Ishikawa (cell line): ENCODE measurements at regions not wholly inside any gene's neighbourhood (a gene's known extent, or its start where the extent isn't known, plus 50 kb on each side); places are given as distances from the start of the nearest gene placed in this dataset.
A peak's percentile ranks its signal among the peaks of the same experiment; 100 is the strongest.

Source experiments
- CEBPB ChIP-seq: IDR thresholded peaks from 2 replicates; pipeline ENCODE4 v1.6.1; 2012
- CREB1 ChIP-seq: IDR thresholded peaks from 2 replicates; pipeline ENCODE4 v1.6.1; 2012; ENCODE audit warnings: low read depth
- EGR1 ChIP-seq: IDR thresholded peaks from 2 replicates; pipeline ENCODE4 v1.6.1; 2012
- EP300 ChIP-seq: IDR thresholded peaks from 2 replicates; pipeline ENCODE4 v1.6.1; 2012; ENCODE audit warnings: borderline replicate concordance
- FOXM1 ChIP-seq: IDR thresholded peaks from 2 replicates; pipeline ENCODE4 v1.6.1; 2012; ENCODE audit warnings: low read depth, borderline replicate concordance
- NFIC ChIP-seq: IDR thresholded peaks from 2 replicates; pipeline ENCODE4 v1.6.1; 2012
- RAD21 ChIP-seq: IDR thresholded peaks from 2 replicates; pipeline ENCODE4 v1.6.1; 2012; ENCODE audit warnings: low read depth
- TAF1 ChIP-seq: IDR thresholded peaks from 2 replicates; pipeline ENCODE4 v1.6.1; 2012; ENCODE audit warnings: low read depth, mild to moderate bottlenecking
- TCF12 ChIP-seq: IDR thresholded peaks from 2 replicates; pipeline ENCODE4 v1.6.1; 2012; ENCODE audit warnings: low read depth
- TEAD4 ChIP-seq: IDR thresholded peaks from 2 replicates; pipeline ENCODE4 v1.6.1; 2012
- YY1 ChIP-seq: IDR thresholded peaks from 2 replicates; pipeline ENCODE4 v1.6.1; 2012; ENCODE audit warnings: low read depth
- ZBTB7A ChIP-seq: IDR thresholded peaks from 2 replicates; pipeline ENCODE4 v1.6.1; 2012; ENCODE audit warnings: low read depth
- TF ChIP-seq, protein P1 (sequence below): IDR thresholded peaks from 2 replicates; pipeline ENCODE4 v1.6.1; 2012
- TF ChIP-seq, protein P2 (sequence below): IDR thresholded peaks from 2 replicates; pipeline ENCODE4 v1.6.1; 2012; ENCODE audit warnings: low read depth, mild to moderate bottlenecking
- TF ChIP-seq, protein P3 (sequence below): IDR thresholded peaks from 2 replicates; pipeline ENCODE4 v1.6.1; 2012

DNA sequence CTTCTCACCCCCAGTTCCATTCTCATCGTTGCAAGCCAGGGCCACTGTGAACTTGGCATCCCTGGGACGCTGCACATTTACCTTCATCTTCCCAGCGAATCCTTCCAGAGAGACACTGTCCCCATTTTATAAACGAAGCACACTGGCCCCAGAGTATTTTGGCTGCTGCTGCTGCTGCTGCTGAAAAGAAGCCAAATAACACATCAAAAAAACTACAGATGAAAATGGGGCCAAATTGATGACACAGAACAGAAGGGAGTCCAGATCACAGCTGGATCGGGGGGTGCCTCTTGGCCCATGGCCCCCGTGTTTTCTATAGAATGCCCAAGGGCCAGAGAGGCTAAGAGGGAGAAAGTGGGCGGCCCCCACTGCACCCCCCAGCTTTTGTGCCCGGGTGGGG lies 221.0 kb upstream of the IGF1R start:
- TF ChIP-seq, protein P1, sequence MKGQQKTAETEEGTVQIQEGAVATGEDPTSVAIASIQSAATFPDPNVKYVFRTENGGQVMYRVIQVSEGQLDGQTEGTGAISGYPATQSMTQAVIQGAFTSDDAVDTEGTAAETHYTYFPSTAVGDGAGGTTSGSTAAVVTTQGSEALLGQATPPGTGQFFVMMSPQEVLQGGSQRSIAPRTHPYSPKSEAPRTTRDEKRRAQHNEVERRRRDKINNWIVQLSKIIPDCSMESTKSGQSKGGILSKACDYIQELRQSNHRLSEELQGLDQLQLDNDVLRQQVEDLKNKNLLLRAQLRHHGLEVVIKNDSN, result no peak
- TF ChIP-seq, protein P2, sequence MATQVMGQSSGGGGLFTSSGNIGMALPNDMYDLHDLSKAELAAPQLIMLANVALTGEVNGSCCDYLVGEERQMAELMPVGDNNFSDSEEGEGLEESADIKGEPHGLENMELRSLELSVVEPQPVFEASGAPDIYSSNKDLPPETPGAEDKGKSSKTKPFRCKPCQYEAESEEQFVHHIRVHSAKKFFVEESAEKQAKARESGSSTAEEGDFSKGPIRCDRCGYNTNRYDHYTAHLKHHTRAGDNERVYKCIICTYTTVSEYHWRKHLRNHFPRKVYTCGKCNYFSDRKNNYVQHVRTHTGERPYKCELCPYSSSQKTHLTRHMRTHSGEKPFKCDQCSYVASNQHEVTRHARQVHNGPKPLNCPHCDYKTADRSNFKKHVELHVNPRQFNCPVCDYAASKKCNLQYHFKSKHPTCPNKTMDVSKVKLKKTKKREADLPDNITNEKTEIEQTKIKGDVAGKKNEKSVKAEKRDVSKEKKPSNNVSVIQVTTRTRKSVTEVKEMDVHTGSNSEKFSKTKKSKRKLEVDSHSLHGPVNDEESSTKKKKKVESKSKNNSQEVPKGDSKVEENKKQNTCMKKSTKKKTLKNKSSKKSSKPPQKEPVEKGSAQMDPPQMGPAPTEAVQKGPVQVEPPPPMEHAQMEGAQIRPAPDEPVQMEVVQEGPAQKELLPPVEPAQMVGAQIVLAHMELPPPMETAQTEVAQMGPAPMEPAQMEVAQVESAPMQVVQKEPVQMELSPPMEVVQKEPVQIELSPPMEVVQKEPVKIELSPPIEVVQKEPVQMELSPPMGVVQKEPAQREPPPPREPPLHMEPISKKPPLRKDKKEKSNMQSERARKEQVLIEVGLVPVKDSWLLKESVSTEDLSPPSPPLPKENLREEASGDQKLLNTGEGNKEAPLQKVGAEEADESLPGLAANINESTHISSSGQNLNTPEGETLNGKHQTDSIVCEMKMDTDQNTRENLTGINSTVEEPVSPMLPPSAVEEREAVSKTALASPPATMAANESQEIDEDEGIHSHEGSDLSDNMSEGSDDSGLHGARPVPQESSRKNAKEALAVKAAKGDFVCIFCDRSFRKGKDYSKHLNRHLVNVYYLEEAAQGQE, result no peak
- no peak for TF ChIP-seq CEBPB
- TF ChIP-seq NFIC, result no peak
- no peak for TF ChIP-seq YY1
- TF ChIP-seq ZBTB7A, result no peak
- no peak for TF ChIP-seq TEAD4
- no peak for TF ChIP-seq TCF12
- no peak for TF ChIP-seq EGR1
- TF ChIP-seq EP300, result no peak
- no peak for TF ChIP-seq TAF1
- no peak for TF ChIP-seq CREB1
- TF ChIP-seq FOXM1, result no peak
- TF ChIP-seq RAD21, result no peak
- TF ChIP-seq, protein P3, sequence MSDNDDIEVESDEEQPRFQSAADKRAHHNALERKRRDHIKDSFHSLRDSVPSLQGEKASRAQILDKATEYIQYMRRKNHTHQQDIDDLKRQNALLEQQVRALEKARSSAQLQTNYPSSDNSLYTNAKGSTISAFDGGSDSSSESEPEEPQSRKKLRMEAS, result no peak

DNA sequence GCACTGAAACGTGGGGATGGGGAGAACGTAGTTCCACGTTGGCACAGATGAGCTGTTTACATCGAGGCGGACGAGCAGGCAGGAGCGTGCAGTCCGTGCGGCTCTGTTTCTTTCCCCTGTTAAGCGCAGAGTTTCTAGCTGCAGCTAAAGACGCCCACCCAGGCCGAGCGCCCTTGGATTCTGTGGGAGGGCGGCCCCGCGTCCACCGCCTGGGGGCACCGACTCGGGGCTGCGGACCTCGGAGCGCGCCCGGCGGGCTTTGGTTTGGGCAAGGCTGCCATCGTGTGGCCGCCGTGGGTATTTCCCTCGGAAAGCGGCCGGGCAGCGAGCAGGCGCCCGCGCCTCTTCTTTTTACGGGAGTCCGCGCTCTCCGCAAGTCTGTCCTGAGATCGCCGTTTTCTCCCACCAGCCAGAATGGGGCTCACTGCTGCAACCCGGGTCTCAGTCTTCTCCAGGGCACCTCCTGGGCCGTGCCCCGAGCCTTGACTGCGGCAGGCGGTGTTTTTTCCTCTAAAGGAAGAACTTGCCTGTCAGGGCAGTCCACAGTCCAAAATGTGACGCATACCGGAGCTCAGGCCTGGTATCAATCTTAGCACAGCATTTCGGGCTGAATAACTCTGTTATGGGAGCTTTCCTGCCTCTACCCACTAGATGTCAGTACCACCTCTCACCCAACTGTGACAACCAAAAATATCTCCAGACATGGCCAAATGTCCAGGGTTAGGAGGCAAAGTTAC lies 219.9 kb upstream of the IGF1R start:
- TF ChIP-seq, protein P1, result no peak
- TF ChIP-seq TEAD4 (no peak), RAD21 (peak; percentile 57)
- TF ChIP-seq, protein P3, result peak; percentile 34; the same call in 1 of the 2 replicates

DNA sequence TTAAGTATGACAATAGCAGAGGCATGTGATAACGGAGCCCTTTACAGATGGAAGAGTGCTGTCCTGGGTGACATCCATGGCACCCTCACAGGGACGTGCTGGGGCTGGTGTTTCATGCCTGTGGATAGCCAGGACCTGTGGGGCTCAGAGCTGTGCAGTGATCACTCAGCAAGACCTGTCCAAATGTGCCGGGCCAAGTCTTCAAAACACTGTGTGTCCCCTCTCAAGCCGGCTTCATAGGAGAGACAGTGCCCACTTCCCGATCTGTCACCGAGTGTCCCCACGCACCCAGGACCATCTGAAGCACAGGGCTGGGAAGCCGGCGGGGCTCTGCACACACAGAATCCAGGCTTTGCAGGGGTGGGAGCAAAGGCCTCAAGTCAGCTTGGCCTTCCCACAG lies 217.2 kb upstream of the IGF1R start:
- TF ChIP-seq TEAD4 (no peak), CEBPB (no peak), ZBTB7A (no peak)

DNA sequence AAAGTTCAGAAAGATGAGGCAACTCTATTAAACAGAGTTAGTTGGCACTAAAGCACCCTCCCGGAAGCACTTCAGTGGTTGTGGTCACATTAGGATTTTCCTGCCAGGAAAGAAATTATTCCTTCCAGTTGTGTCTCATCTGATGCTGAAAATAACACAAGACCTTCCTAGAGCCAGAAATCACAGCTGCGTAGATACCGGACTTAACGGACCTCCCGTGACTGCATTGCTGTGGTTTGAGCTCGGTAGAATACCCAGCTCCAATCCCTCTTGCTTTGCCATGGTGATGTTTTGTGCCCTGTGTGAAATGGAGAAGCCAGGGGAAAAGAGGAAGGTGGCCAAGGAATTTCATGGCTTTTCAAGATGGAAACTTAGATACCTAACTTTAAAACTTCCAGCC lies 215.0 kb upstream of the IGF1R start:
- TF ChIP-seq FOXM1 (no peak), CREB1 (no peak), EP300 (no peak), TEAD4 (no peak), ZBTB7A (no peak), RAD21 (no peak), YY1 (no peak), CEBPB (no peak), TCF12 (no peak)
- TF ChIP-seq, protein P1, result no peak
- TF ChIP-seq, protein P2, result no peak

DNA sequence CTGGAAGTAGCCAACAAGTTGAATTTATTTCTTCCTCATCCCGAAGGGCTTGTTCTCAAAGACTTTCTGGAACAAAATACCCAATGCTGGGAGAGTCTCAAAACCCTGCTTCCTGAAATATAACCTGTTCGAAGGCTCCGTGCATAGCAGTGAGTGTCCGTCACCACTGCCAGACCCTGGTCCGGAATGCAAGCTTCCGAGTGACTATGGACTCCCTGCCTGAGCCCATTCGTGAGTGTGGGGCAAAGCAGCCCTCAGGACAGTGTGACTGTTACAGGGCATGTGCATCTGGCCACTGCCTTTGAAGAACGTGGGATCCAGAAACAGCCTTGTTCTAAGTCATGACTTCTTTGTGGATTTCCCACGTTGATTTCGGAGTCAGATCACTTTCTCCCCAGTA lies 214.5 kb upstream of the IGF1R start:
- TF ChIP-seq EGR1 (no peak), EP300 (no peak), CREB1 (no peak), FOXM1 (no peak), YY1 (no peak), NFIC (no peak), RAD21 (no peak), TAF1 (no peak)
- TF ChIP-seq, protein P3, result no peak
- TF ChIP-seq, protein P1, result no peak
